NCI-H446 (cell line): ENCODE measurements at regions not wholly inside any gene's neighbourhood (a gene's known extent, or its start where the extent isn't known, plus 50 kb on each side); places are given as distances from the start of the nearest gene placed in this dataset.
"Not testable (repeated sequence)": the region's sequence is repeated elsewhere in the genome, so short reads cannot be mapped to it uniquely, and the experiment has no call there.

ENCODE experiments used
- DNase-seq, 2 experiments: peaks; one replicate each; lab custom pipeline; 2025; lab: John Stamatoyannopoulos, UW

DNA sequence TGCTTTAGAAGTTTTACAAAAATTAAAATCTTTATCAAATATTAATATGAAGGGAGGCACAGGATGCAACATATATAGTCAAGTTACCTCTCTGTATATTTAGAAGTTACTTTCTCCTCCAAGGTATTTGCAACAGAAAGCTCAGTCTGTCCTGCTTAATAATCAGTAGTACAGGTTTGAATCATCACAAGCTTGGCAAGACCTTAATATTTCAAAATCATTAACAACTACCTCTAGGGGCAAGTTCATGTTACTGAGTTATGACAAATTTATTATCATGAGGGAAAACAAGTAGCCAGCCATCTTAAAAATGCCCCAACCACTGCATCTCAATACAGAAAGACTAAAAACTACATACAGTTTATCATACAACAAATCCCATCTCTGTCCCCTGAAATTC, 116.0 kb downstream of the PMAIP1 start:
- not testable (repeated sequence) for DNase-seq

DNA sequence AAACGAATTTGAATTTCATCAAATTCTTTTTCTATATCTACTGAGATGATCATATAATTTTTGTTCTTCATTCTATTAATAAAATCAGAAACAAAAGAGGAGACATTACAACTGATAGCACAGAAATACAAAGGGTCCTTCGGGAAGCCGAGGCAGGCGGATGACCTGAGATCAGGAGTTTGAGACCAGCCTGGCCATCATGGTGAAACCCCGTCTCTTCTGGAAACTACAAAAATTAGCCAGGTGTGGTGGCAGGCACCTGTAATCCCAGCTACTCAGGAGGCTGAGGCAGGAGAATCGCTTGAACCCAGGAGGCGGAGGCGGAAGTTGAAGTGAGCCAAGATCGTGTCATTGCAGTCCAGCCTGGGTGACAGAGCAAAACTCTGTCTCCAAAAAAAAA, 113.4 kb downstream of the PMAIP1 start:
- DNase-seq, result not testable (repeated sequence)

DNA sequence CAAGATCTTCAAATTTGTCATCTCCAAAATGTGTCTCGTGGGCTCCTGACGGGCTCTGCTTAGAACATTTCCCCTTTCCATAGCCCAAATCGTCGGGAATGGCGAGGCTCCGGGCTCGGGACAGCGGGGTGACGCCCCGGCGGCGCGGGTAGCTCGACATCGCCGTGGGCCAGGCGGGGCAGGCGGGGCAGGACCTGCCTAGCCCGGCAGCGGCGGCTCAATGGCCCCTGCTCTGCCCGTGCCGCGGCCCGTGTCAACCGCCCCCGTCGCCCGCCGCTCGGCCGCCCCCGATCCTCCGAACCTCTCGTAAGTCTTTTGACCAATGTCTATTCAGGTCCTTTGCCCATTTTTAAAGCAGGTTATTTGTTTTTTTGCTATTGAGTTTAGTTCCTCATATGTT, 111.2 kb downstream of the PMAIP1 start:
- no peak for DNase-seq

DNA sequence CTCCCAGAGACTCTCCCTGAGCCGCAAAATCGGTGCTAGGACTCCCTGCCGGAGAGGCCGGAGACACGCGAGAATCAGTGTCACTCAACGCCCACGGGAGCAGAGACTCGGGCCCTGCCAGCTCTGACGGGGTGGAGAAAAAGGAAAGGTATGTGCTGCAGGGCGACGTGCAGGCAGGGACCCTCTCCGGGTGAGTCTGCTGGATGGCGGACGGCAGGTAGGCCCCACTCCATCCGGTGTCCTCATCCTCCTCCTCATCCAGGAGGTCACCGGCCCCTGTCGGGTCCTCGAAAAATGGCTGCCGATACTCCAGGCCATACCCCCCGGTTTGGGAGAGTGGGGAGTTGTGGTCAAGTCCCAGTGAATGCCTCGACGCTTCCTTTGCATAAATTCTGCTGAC, 110.7 kb downstream of the PMAIP1 start:
- DNase-seq, result no peak

DNA sequence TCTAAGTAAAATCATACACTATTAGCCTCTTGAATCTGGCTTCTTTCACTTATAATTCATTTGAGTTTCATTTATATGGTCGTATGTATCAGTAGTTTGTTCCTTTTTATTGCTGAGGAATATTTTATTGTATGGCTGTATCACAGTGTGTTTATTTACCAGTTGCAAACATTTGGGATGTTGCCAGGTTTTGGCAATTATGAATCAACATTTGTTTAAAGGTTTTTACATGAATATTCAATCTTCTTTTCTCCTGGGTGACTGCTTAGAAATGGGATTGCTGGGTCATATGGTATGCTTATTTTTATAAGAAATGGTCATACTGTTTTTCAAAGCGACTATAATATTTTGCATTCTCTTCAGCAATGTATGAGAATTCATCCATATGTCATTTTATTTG, 107.9 kb downstream of the PMAIP1 start:
- peak in 1 of 2 experiments; percentile 32 for DNase-seq

DNA sequence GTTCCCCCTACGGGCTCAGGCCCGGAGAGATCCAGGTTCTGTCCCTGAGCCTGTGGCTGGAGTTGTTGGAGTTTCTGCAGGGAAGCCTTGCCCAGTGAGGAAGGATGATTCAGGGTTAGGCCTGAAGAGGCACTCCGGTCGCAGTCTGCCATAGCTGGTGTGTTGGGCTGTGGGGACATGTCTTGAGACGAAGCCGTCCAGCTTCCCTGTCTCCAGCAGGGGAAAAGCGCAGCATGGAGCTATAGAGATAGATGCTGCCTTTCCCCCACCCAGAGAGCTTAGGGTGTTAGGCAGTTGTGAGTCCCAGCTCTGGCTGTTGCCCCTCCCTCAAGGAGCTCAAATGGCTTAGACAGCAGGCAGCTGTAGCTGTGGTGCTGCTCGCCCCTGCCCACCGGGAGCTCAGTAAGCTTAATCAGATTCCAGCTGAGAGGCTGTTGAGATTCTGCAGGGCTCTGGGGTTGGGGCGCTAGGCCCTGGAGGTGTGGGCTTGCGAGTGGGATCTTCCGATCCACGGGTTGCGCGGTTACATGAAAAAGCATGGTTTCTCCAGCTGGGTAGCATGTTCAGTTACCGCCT, 103.9 kb downstream of the PMAIP1 start:
- no peak for DNase-seq

DNA sequence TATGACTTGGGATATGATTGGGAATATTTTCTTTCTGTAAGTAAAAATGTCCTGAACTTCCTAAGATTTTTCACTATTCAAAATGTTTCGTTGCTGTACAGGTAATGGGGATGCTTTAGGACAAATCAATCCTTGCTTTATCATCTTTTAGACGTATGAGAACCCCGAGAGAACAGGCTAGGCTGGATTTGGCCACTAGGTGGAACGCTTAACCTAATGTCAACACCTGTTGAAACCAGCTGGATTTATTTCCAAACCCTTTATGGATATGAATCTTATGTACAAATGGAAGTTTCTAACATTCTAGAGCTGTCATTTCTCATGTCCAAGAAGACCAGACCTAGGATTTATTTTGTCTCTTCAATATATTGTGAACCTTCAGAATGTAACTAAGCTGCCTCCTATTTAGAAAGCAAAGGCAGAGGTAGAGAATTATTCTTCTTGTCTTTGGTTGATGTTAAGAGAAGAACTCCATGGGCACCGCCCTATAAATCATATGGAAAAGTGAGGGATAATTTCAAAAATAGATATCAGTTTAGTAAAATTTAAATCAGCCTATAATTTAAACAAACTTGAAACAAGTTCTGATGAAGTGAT, 96.7 kb downstream of the PMAIP1 start:
- peak in 1 of 2 experiments; percentile 60 for DNase-seq

DNA sequence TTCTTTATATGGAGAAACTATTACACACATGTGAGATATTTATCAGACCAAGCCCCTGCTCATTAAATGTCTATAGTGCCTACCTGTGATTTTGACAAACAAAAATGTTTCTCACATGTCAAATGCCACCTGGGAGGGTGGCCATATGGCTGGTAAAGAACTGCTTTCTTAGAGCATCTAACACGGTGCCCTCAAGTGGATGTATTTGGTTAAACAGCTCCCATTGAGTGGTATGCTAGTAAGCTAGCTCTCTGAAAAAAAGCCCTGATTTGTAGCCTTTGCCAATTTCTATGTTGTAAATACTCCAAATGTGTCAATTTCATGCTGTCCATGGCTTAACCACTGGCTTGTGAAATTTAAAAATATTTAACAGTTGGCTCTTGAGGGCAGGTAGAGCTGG, 94.6 kb downstream of the PMAIP1 start:
- peak in 1 of 2 experiments; percentile 29 for DNase-seq

DNA sequence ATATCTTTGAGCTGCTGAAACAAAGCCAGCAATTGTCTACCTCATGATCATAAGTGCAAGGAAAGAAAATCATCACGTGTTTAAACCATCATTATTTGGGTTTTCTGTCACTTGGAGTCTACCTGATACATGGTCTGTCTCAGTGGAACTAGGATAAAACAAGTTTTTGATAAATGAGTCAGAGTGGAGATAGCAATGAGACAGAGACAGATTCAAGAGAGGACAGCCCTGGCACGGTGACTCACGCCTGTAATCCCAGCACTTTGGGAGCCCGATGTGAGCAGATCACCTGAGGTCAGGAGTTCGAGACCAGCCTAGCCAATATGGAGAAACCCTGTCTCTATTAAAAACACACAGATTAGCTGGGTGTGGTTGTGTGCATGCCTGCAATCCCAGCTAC, 93.8 kb downstream of the PMAIP1 start:
- DNase-seq, result no peak

DNA sequence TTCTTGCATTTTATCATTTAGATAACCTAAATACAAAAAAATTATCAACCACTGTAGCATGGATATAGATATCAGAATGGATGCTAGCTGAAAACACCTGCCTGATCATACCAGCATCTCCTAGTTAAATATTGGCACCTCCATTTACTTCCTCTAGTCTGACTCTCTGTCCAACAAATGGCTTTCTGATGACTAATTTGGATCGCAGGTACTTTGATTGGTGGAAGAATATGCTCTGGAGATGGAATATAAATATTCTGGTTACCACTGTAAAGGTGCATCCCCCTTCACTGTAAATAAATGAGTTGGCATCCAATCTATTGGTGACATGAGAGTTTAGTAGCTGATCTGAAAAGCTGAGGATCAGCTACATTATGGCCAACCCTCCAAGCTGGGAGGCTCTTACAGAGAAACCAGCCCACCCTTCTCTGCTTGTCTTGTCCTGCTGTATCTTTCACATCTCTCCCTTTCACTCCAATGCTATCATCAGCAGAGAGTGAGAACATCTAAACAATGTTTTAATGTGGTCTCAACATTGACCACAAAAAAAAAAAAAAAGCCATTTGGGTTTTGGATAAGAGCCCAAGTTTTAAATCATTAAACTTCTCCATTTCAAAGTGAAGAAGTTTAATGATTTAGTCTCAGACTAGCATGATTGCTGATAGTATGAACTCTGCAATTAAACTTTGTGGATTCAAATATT, 90.5 kb downstream of the PMAIP1 start:
- no peak for DNase-seq

DNA sequence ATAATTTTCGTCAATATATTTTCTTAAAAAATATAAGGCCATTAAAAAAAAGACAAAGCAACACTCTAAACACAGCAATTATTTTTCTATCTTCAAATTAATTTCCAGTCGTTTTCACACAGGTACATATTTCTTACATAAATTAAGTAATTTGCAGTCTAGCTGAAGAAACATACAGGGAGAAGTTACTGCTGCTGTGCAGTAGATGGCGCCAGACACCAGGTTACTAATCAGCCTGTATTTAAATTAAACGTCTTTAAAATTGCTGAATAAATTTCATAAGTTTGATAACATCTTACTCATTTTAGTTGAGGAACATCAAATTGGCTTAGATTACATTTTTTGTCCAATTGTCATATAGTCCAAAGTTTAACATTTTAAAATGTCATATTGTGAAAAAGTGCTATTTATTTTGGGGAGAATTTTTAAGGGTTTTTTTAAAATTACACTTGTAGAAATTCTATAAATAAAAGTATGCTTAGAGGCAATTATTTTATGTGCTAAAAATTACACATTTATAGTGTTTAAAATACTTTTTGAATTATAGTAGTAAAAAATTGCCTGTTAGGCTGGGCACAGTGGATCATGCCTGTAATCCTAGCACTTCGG, 88.4 kb downstream of the PMAIP1 start:
- peak; percentile 17 to 64 for DNase-seq

DNA sequence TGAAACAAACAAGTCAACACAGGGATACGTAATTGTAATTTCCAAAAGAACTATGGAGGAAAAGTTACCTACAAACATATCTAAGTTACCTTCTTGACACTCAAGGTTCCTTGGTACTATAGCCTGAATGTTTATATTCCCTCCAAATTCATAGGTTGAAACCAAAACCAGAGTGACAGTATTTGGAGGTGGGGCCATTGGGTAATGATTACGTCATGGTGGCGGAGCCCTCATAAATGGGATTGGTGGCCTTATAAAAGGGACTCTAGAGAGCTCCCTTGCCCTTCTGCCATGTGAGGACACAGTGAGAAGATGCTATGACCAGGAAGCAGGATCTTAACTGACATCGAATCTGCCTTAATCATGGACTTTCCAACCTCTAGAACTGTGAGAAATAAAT, 87.3 kb downstream of the PMAIP1 start:
- DNase-seq, result no peak

DNA sequence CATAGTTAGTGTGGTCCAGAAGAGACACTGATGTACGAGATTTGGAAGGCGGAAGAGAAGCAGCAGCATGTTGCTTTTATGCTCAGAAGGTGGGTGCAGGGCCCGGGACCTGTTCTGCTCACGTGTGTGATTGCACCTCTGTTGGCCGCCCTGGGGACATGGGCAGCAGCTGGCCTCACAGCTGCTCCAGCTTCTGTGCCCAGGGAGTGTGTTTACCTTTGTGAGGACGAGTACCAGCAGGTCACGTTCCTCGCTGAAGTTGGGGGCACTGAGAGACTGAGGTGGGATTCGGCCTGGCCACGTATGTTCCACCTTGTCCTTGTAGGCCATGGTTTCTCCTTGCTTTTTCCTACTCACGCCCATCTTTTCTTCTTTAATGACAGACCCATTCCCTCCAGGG, 86.3 kb downstream of the PMAIP1 start:
- no peak for DNase-seq

DNA sequence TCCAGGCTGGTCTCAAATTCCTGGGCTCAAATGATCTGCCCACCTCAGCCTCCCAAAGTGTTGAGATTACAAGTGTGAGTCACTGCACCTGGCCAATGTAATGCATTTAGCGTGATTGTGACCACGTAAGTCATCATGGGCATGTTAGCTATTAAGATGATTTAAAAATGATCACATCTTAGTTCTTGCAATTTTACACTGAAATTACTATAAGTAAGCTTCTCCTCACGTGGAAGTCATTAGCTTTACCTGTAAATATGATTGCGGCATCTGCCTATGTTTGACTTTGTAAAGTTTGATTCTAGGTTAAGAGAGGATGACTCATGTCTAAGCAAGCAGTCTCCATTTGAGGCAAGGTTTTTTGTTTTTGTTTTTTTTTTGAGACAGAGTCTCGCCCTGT, 85.5 kb downstream of the PMAIP1 start:
- no peak for DNase-seq

DNA sequence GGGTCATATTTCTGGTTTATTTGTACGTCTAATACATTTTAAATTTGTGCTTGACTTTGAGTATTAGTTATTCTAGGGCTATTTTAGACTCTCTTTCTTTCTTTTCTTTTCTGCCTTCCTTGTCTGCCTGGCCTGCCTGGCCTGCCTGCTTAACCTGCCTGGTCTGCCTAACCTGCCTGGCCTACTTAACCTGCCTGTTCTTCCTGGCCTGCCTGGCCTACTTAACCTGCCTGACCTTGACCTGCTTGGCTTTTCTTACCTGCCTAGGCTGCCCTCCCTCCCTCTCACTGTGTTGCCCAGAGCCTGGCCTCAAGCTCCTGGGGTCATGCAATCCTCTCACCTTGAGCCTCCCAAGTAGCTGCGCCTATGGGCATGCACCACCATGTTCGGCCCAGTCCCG, 83.7 kb downstream of the PMAIP1 start:
- no peak for DNase-seq

DNA sequence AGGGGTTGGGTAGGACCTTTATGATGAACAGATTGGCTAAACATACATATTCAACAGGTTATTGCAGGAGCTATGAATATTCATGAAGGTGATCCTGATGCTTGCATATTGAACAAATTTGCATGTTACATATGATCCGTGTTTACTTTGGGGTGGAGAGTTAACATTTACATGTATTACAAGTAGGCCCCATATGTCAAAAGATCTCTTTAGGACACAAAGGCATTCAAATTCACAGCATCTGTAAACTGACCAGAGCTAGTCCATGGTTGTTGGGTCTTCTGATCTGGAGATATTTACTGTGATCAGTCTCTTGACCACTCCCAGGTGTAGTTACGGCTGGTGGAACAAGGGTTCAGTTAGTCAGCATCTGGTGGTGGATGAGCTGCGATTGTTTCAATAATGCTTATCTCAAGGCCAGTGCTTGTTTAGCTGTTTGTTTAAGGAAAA, 80.4 kb downstream of the PMAIP1 start:
- DNase-seq, result no peak

DNA sequence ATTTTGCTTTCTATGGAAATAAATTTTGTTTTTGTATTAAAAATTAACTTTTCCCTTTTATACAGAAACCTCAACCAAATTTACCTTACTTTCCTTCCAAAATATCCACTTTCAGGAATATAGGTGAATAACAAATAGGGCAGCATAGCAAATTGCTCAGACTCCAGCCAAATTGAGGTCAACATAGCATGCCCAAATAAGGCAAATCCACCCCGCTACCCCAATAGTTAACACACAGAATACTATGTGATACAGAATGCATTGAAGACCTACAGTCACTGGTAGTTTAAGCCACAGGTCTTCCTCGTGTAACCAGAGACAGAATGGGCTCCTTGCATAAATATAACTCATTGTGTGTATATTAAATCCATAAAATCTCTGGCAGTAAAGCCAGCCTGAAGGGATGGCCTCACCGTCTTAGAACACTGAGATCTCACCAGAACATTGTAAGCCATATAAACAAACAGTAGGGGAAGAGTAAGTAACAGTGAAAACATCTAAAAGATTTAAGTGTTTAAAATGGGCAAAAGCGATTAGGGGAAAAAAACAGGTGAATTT, 72.2 kb downstream of the PMAIP1 start:
- DNase-seq, result no peak

DNA sequence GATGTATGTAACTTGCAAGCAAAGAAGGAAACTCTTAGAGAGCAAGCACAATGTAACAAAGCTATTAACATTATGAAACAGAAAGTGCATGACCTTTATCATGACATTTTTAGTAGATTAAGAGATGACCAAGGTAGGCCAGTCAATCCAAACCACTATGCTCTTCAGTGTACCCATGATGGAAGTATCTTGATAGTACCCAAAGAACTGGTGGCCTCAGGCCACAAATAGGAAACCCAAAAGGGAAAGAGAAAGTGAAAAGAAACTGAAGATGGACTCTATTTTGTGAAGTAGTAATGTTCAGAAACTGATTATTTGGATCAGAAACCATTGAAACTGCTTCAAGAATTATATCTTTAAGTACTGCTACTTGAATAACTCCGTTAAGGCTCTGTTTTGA, 71.3 kb downstream of the PMAIP1 start:
- DNase-seq, result not testable (repeated sequence)

DNA sequence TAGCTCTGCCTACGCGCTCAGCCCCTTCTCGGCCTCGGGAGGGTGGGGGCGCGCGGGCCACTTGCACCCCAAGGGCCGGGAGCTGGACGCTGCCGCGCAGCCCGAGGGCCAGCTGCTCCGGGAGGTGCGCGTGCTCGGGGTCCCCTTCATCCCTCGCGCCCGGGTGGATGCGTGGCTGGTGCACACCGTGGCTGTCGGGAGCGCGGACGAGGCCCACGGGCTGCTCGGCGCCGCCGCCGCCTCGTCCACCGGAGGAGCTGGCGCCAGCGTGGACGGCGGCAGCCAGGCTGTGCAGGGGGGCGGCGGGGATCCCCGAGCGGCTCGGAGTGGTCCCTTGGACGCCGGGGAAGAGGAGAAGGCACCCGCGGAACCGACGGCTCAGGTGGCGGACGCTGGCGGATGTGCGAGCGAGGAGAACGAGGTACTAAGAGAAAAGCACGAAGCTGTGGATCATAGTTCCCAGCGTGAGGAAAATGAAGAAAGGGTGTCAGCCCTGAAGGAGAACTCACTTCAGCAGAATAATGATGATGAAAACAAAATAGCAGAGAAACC, 69.8 kb downstream of the PMAIP1 start:
- DNase-seq, result not testable (repeated sequence)

DNA sequence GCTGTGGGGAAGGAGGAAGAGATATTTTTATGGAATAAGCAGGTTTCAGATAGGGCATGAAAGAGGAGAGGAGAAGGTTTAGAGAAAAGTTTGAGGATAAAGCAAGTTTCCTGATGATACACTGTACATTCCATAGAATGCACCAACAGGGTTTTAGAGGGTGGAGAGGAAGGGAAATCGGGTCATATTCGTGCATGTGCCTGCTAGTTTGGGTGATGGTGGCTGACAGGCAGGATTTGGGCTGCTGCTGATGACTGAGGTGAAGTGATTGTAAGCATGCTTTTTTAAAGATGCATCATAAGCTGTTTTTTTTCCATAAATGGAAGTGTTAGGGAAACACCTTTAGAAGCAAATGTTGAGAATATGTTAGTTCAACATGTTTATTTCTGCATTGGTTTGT, 68.8 kb downstream of the PMAIP1 start:
- no peak for DNase-seq

DNA sequence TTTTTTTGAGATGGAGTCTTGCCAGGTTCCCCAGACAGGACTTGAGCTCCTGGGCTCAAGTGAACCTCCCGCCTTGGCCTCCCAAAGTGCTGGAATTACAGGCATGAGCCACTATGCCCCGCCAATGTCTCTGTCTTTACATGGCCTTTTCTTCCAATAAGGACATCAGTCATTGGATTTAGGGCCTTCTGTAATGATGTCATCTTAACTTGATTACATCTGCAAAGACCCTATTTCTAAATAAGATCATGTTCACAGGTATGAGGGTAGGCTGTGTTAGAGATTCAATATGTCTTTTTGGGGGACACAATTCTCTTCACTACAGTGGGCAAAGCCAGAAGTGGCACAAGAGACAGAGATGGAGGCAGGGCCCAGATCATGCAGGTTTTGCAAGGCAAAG, 68.1 kb downstream of the PMAIP1 start:
- DNase-seq, result no peak

DNA sequence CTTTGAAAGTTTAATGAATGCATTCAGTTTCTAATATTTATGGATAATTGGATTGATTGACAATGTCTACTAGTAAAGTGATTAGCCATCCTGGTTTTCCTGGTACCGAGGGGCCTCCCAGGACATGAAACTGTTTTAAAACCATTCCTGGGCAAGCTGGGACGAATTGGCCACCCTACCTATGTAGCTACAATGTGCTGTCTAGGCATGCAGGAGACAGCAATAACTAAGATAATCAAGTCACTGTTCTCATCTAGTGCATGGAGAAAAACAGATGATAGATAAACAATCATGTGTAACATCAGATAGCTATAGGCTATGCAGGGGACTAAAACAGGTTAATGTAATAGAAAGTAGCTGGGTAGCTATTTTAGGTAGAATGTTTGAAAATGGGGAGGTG, 67.1 kb downstream of the PMAIP1 start:
- no peak for DNase-seq

DNA sequence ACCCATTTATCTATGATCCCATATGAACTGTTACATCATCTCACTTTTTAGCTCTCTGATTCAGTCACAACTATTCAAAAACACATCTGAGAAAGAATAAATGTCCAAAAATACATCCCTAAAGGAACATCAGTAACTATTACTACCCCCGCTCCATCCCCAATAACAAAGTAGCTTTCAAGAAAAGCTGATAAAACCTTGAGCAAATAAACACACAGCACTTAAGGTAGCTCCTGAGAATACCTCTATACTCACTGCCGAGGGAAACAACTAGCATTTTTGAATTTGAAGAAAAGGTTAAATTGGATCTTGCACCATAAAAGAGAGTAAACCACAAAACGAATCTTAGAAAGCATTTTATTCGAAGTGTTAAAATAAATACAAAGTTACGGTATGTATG, 63.4 kb downstream of the PMAIP1 start:
- no peak for DNase-seq
